ENCODE measurements at regions not wholly inside any gene's neighbourhood (a gene's known extent, or its start where the extent isn't known, plus 50 kb on each side); places are given as distances from the start of the nearest gene placed in this dataset.

- Histone ChIP-seq H3K27me3 (ENCODE audit: control insufficient read depth in 2 of 2, insufficient read depth in 2 of 2, low read length in 2 of 2) (no peaks in the 10 kb centered on the region), H3K4me3 (replicated peaks in 1 of 3; ENCODE audit: insufficient read depth in 1 of 3, low read depth in 1 of 3, low read length in 3 of 3) (no peak overlapping the region), H3K9me1 (replicated peaks; ENCODE audit: control insufficient read depth, extremely low read depth, insufficient read depth, low read length) (no peaks in the 10 kb centered on the region), H2AFZ (ENCODE audit: low read depth, low read length) (no peak overlapping the region), H3K79me2 (ENCODE audit: control insufficient read depth, insufficient read depth, low read length) (no peaks in the 10 kb centered on the region), H3K36me3 (ENCODE audit: control insufficient read depth in 2 of 2, extremely low read depth in 1 of 2, insufficient read depth in 2 of 2, low read length in 2 of 2) (no peaks in the 10 kb centered on the region), H3K27ac (ENCODE audit: insufficient read depth, low read depth, low read length) (no peak overlapping the region), H3K4me1 (ENCODE audit: control insufficient read depth, extremely low read depth, insufficient read depth, low read length) (no peaks in the 10 kb centered on the region), H4K20me1 (replicated peaks; ENCODE audit: control insufficient read depth, extremely low read depth, insufficient read depth, low read length) (no peaks in the 10 kb centered on the region), H3K9ac (replicated peaks; ENCODE audit: extremely low read depth, insufficient read depth, low read length) (no peak overlapping the region), H3K9me3 (replicated peaks; ENCODE audit: control insufficient read depth, insufficient read depth, low read length) (no peaks in the 10 kb centered on the region), H3K4me2 (ENCODE audit: insufficient read depth, low read length) (no peak overlapping the region)
- DNase-seq (ENCODE audit: low read depth, low spot score) (no peak), FAIRE-seq (no peak)
- BruUV-seq (replicated peaks), result no TSS peak
- ChIA-PET POLR2A (no interaction called here), CTCF (no interaction called here)
- dilution Hi-C loops (cut with MboI; ENCODE audit: extremely low pct_ligation_motif_present, low sequenced_read_pairs) (no loop called here), intact Hi-C loops (cut with micrococcal nuclease) (no loop called here)
- no peak for TF ChIP-seq POLR2AphosphoS5 (IDR thresholded peaks at IDR 0.05; ENCODE audit: insufficient read depth, low read depth, low read length)
- TF ChIP-seq, protein P1, sequence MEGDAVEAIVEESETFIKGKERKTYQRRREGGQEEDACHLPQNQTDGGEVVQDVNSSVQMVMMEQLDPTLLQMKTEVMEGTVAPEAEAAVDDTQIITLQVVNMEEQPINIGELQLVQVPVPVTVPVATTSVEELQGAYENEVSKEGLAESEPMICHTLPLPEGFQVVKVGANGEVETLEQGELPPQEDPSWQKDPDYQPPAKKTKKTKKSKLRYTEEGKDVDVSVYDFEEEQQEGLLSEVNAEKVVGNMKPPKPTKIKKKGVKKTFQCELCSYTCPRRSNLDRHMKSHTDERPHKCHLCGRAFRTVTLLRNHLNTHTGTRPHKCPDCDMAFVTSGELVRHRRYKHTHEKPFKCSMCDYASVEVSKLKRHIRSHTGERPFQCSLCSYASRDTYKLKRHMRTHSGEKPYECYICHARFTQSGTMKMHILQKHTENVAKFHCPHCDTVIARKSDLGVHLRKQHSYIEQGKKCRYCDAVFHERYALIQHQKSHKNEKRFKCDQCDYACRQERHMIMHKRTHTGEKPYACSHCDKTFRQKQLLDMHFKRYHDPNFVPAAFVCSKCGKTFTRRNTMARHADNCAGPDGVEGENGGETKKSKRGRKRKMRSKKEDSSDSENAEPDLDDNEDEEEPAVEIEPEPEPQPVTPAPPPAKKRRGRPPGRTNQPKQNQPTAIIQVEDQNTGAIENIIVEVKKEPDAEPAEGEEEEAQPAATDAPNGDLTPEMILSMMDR (IDR thresholded peaks at IDR 0.05; ENCODE audit: extremely low read depth in 1 of 2, insufficient read depth in 1 of 2, low read depth in 1 of 2, low read length in 2 of 2), result no peak
- no peak for TF ChIP-seq MYC (IDR thresholded peaks at IDR 0.05; ENCODE audit: low read depth, low read length)
- no peak for TF ChIP-seq POLR2A (IDR thresholded peaks at IDR 0.05; ENCODE audit: low read depth, low read length)
- no peak for TF ChIP-seq MAX (IDR thresholded peaks at IDR 0.05; ENCODE audit: insufficient read depth, insufficient read length)
- TF ChIP-seq JUN (IDR thresholded peaks at IDR 0.05; ENCODE audit: borderline replicate concordance, insufficient read depth, insufficient read length, low read depth), result no peak
Observed at GRCh38 chr10:133024704-133025557, 62.8 kb upstream of the ADGRA1 start.

Measured in endothelial cell of umbilical vein (primary cell).